NCI-H510A treated with DMSO at 0.1 percent for 48 hours (cell line): ENCODE measurements at regions not wholly inside any gene's neighbourhood (a gene's known extent, or its start where the extent isn't known, plus 50 kb on each side); places are given as distances from the start of the nearest gene placed in this dataset.
"Not testable (repeated sequence)": the region's sequence is repeated elsewhere in the genome, so short reads cannot be mapped to it uniquely, and the experiment has no call there.

Source experiments
- DNase-seq: peaks from one replicate; lab custom pipeline; 2025; lab: John Stamatoyannopoulos, UW

GRCh38 chr7:148514236-148514635 is 76.3 kb upstream of the C7orf33 start:
- DNase-seq, result no peak

DNA sequence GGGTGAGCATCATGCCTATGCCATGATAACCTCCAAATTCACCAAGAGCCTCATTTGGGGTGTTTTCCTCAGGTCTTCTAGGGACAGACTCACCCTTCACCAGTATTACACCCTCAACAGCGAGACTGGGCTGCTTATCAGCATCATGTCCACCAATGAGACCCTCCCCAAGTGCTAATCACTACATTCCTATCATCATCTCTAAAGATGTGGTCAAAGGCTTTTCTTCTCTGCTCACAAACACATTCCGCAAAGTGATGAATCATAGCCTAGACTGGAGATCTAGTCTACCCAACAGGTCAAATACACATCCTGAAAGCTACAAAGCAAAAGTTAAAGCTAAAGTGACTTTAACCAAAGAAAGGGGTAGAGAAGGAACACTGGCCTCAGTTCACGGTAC is 75.3 kb upstream of the C7orf33 start:
- DNase-seq, result no peak

- no peak for DNase-seq
These were observed 74.6 kb upstream of the C7orf33 start for GRCh38 chr7:148515728-148516695.

DNA sequence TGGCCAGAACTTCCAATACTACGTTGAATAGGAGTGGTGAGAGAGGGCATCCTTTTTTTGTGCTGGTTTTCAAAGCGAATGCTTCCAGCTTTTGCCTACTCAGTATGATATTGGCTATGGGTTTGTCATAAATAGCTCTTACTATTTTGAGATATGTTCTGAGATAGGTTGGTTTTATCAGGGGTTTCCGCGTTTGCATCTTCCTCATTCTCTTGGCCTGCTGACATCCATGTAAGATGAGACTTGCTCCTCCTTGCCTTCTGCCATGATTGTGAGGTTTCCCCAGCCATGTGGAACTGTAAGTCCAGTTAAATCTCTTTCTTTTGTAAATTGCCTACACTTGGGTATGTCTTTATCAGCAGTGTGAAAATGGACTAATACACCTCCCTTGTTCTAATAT is 71.2 kb upstream of the C7orf33 start:
- not testable (repeated sequence) for DNase-seq

DNA sequence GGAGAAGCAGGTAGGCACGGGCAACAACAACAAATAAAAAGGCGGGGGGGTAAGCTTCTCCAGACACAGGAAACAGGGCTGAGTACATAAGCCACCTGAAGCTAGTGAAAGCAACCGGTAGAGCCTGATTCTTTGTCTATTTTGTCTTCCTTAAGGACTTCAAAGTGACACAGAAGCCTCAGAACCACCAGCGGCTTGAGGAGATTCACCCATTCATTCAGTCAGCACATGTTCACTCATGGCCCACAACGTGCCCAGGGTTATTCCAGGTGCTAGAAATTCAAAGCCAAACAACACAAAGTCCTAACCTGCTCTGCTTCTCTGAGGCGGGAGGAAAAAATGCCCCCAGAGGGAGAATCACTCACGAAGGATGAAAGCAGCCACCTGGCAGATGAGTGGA is 69.3 kb upstream of the C7orf33 start:
- DNase-seq, result no peak

- no peak for DNase-seq
These were observed 67.0 kb upstream of the C7orf33 start for GRCh38 chr7:148523550-148523949.

- DNase-seq, result no peak
These were observed 65.9 kb upstream of the C7orf33 start for GRCh38 chr7:148524479-148525224.

- no peak for DNase-seq
These were observed 62.8 kb upstream of the C7orf33 start for GRCh38 chr7:148527717-148528168.

- DNase-seq, result no peak
These were observed 55.3 kb upstream of the C7orf33 start for GRCh38 chr7:148535217-148535616.

- no peak for DNase-seq
These were observed 53.1 kb upstream of the C7orf33 start for GRCh38 chr7:148537435-148537834.

GRCh38 chr7:148540041-148540738 is 50.4 kb upstream of the C7orf33 start:
- DNase-seq, result no peak
